HFFc6 (cell line): ENCODE measurements at regions not wholly inside any gene's neighbourhood (a gene's known extent, or its start where the extent isn't known, plus 50 kb on each side); places are given as distances from the start of the nearest gene placed in this dataset.

Experiments used
- DNase-seq: peaks from one replicate; pipeline ENCODE4 v3.0.0-alpha.2; 2018
- H3K27ac Mint-ChIP-seq: 2 replicates; pipeline ENCODE4 v1.8.0; 2020; ENCODE audit warnings: mild to moderate bottlenecking, mixed read lengths
- H3K27me3 Mint-ChIP-seq: 2 replicates; pipeline ENCODE4 v1.8.0; 2021; ENCODE audit warnings: mild to moderate bottlenecking, moderate library complexity, mixed read lengths; ENCODE audit not compliant: insufficient read depth
- H3K36me3 Mint-ChIP-seq: 2 replicates; pipeline ENCODE4 v1.8.0; 2021; ENCODE audit warnings: low read depth, mixed read lengths
- H3K4me1 Mint-ChIP-seq: 2 replicates; pipeline ENCODE4 v1.8.0; 2020; ENCODE audit warnings: low read depth, mixed read lengths
- H3K4me3 Mint-ChIP-seq: 2 replicates; pipeline ENCODE4 v1.8.0; 2020; ENCODE audit warnings: mild to moderate bottlenecking, moderate library complexity, mixed read lengths
- H3K9me3 Mint-ChIP-seq: 2 replicates; pipeline ENCODE4 v1.8.0; 2020; ENCODE audit warnings: mild to moderate bottlenecking, mixed read lengths
- CTCF ChIP-seq: fragments of 200-600 bp; sonication (generic); IDR thresholded peaks from 2 replicates; pipeline ENCODE4 v1.5.0; 2021; ENCODE audit warnings: antibody characterized with exemption, mild to moderate bottlenecking

GRCh38 chr13:78762825-78763224 is 103.9 kb upstream of the OBI1 start:
- Mint-ChIP-seq H3K4me3 (no peak overlapping the region), H3K9me3 (peaks cover 9% of the 10 kb centered on the region), H3K36me3 (no peaks in the 10 kb centered on the region), H3K27ac (no peak overlapping the region), H3K27me3 (no peaks in the 10 kb centered on the region), H3K4me1 (no peaks in the 10 kb centered on the region)
- TF ChIP-seq CTCF = no peak
- DNase-seq = no peak

- Mint-ChIP-seq H3K27me3 (peaks cover 2% of the 10 kb centered on the region; the same call in 1 of the 2 replicates), H3K36me3 (no peaks in the 10 kb centered on the region), H3K27ac (no peak overlapping the region), H3K4me3 (no peak overlapping the region), H3K4me1 (no peaks in the 10 kb centered on the region), H3K9me3 (no peaks in the 10 kb centered on the region; the same call in none of the 2 replicates)
- no peak for TF ChIP-seq CTCF
- DNase-seq = no peak
Observed at GRCh38 chr13:78759704-78760103, 100.7 kb upstream of the OBI1 start.

GRCh38 chr13:78758549-78758948 is 99.6 kb upstream of the OBI1 start:
- no peak overlapping the region for H3K4me3 Mint-ChIP-seq
- no peak for TF ChIP-seq CTCF
- H3K9me3 Mint-ChIP-seq = no peaks in the 10 kb centered on the region; the same call in 1 of the 2 replicates
- DNase-seq = no peak
- no peaks in the 10 kb centered on the region for H3K36me3 Mint-ChIP-seq
- H3K4me1 Mint-ChIP-seq = no peaks in the 10 kb centered on the region
- H3K27me3 Mint-ChIP-seq = peaks cover 2% of the 10 kb centered on the region; the same call in 1 of the 2 replicates
- no peak overlapping the region for H3K27ac Mint-ChIP-seq

- Mint-ChIP-seq H3K4me3 (no peak overlapping the region), H3K9me3 (peaks cover 6% of the 10 kb centered on the region), H3K27ac (no peak overlapping the region), H3K36me3 (no peaks in the 10 kb centered on the region), H3K27me3 (peaks cover 2% of the 10 kb centered on the region; the same call in 1 of the 2 replicates), H3K4me1 (no peaks in the 10 kb centered on the region)
- no peak for TF ChIP-seq CTCF
- no peak for DNase-seq
Observed at GRCh38 chr13:78753435-78753834, 94.5 kb upstream of the OBI1 start.

- Mint-ChIP-seq H3K4me3 (no peak overlapping the region), H3K27ac (no peak overlapping the region), H3K4me1 (no peaks in the 10 kb centered on the region), H3K27me3 (peaks cover 2% of the 10 kb centered on the region; the same call in 1 of the 2 replicates), H3K9me3 (peaks cover 6% of the 10 kb centered on the region), H3K36me3 (no peaks in the 10 kb centered on the region)
- DNase-seq = no peak
- no peak for TF ChIP-seq CTCF
Observed at GRCh38 chr13:78750735-78751134, 91.8 kb upstream of the OBI1 start.

GRCh38 chr13:78743973-78744372 is 85.0 kb upstream of the OBI1 start:
- TF ChIP-seq CTCF = no peak
- DNase-seq = no peak
- no peak overlapping the region for H3K4me3 Mint-ChIP-seq
- H3K4me1 Mint-ChIP-seq = no peaks in the 10 kb centered on the region
- H3K27me3 Mint-ChIP-seq = peaks cover 1% of the 10 kb centered on the region; the same call in 1 of the 2 replicates
- no peaks in the 10 kb centered on the region for H3K36me3 Mint-ChIP-seq
- H3K27ac Mint-ChIP-seq = no peak overlapping the region
- H3K9me3 Mint-ChIP-seq = peaks cover 6% of the 10 kb centered on the region; the same call in 1 of the 2 replicates
